HG02870 (cell line): ENCODE measurements at regions not wholly inside any gene's neighbourhood (a gene's known extent, or its start where the extent isn't known, plus 50 kb on each side); places are given as distances from the start of the nearest gene placed in this dataset.

Source experiments
- ATAC-seq: cut with Tn5 transposase; IDR thresholded peaks from one replicate; pipeline ENCODE4 v1.9.1; 2021; ENCODE audit warnings: mild to moderate bottlenecking, moderate library complexity; ENCODE audit not compliant: unreplicated experiment

GRCh38 chrX:124984140-124984813 is 335.4 kb upstream of the TEX13C start:
- no peak for ATAC-seq

GRCh38 chrX:124986284-124986683 is 333.4 kb upstream of the TEX13C start:
- ATAC-seq: no peak

DNA sequence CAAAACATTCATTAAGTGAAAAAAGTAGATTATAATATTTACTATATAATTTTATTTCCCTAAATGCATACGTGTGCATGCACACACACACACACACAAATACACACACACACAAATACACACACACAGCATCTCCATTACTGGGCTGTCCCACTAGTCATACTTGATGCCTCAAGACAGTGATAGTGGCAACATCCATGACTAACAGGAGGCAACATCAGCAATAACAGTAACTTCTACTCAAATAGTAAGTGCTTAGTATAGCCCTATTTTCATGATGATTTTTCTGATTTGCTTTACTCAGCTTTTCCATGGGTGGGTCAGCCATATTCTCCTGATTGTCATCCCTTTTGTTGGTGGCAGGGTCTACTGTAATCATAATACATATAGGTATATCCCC is 325.9 kb upstream of the TEX13C start:
- no peak for ATAC-seq

DNA sequence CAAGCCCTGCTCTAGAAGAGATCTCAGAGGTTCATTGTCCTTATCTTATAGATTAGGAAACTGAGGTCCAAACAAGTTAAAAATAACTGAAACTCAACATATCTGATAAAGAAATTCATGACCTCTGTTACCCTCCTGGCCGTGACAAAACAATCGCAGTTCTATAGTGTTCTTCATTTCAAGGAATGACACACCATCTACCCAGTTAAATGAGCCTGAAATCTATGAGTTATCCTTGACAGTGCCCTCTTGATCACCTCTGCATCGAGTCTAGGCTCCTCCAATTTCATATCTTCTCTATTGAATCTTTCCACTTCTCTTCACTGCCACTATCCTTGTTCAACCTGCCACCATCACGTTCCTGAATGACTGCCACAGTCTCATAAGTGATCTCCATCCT is 325.3 kb upstream of the TEX13C start:
- ATAC-seq: no peak

- ATAC-seq: no peak
Measured at GRCh38 chrX:125003746-125004446, 315.8 kb upstream of the TEX13C start.

- ATAC-seq: no peak
Measured at GRCh38 chrX:125004799-125005198, 314.9 kb upstream of the TEX13C start.

DNA sequence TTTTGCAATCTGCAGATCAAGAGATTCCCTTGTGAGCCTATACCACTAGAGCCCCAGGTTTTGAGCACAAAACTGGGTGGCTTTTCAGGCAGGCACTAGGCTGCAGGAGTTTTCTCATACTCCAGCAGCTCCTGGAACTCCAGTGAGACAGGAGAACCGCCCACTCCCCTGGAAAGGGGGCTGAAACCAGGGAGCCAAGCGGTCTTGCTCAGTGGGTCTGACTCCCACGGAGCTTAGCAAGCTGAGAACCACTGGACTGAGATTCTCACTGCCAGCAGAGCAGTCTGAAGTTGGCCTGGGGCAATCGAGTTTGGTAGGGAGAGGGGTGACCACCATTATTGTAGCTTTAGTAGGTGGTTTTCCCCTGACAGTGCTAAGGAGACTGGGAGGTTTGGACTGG is 313.8 kb upstream of the TEX13C start:
- no peak for ATAC-seq

DNA sequence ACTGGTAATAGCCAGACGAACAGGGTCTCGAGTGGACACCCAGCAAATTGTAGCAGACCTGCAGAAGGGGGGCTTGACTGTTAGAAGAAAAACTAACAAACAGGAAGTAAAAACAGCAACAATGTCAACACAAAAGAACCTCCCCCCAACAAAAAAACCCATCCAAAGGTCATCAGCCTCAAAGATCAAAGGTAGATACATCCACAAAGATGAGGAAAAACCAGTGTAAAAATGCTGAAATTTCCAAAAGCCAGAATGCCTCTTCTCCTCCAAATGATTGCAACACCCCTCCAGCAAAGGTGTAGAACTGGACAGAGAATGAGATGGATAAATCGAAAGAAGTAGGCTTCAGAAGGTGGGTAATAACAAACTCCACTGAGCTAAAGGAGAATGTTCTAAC is 313.0 kb upstream of the TEX13C start:
- ATAC-seq: no peak

GRCh38 chrX:125012585-125012984 is 307.1 kb upstream of the TEX13C start:
- no peak for ATAC-seq

DNA sequence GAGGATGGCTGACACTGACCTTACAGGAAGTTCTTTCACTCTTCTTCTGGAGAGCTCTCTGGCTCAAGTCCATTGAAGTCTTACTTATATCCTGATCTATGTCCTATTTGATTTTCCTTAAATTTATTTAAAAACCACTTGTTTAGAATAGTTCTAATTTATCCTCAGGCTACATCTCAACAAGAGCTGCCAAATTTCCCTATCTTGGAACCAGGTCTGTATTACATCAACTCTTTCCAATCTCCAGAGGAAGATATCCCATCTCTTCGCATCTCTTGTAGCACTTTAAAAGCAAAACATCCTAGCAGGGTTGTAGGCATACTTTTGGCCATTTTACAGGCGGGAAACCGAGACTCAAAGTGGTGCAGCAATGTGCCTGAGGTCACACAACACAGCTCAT is 290.5 kb upstream of the TEX13C start:
- ATAC-seq: no peak
